ENCODE measurements at regions not wholly inside any gene's neighbourhood (a gene's known extent, or its start where the extent isn't known, plus 50 kb on each side); places are given as distances from the start of the nearest gene placed in this dataset.
A peak's percentile ranks its signal among the peaks of the same experiment; 100 is the strongest.

DNA sequence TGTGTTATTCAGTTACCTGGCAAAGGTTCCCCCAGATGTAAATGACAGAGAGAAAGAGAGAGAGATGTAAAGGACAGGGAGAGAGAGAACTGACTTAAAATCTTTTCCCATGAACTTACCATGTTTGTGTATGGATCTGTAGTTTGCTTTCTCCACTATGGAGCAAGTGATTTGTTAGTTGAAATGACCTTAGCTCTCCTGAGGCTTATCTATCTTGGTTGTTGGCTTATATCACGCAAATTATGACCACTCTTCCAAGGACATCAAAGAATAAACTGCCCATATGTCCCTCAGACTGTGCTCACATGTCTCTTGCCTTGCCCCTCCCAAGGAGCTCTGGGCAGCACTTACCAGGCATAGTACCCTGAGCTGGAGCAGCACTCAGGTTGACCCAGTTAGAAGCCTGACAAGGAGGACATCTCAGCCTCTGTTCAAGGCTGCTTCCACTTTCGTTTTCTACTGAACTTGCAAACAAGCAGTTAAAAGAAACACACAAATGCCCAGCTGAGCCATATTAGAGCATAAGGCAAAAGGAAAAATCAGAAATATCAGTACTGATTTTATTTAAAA, 95.3 kb upstream of the RCN1 start:
- H3K4me3 ChIP-seq (ENCODE audit: low read depth, low read length, poor library complexity, severe bottlenecking) = peak overlapping the region; percentile 25
- intact Hi-C loops (cut with micrococcal nuclease; ENCODE audit: unreplicated experiment) = no loop called here
- POLR2A ChIA-PET (ENCODE audit: low non-redundant PET) = interaction anchor here (0.6 kb wide), 1 partner anchor 75 kb away, joined by 5 read pairs; no protein-coding TSS in a partner anchor

DNA sequence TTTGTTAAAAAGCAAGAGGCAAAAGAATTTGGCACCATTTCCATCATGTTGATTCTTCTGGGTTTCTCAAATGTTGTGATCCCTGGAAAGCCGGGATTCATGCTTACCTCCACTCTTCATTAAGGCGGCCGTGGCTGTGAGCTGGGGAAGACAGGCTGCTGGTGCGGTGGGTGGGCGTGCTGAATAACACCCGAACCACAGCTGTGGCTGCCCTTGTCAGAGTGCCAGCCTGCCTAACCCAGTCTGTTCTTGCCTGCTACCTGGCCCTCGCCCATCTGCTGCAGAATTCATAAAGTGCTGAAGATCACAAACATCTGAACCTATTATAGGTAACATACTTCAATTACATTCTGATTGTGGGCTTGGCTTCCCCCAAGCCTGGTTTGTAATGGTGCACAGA, 95.8 kb upstream of the RCN1 start:
- H3K36me3 ChIP-seq (ENCODE audit: insufficient read depth, low read length, poor library complexity, severe bottlenecking) = no peaks in the 10 kb centered on the region
- H3K4me1 ChIP-seq (ENCODE audit: insufficient read depth, low read length, poor library complexity, severe bottlenecking) = no peaks in the 10 kb centered on the region
- intact Hi-C loops (cut with micrococcal nuclease; ENCODE audit: unreplicated experiment) = no loop called here
- peaks cover 89% of the 10 kb centered on the region for H3K27me3 ChIP-seq (replicated peaks; ENCODE audit: insufficient read depth, low read depth, low read length, poor library complexity)
- BruUV-seq (replicated peaks) = no TSS peak
- no peaks in the 10 kb centered on the region for H3K9me3 ChIP-seq (ENCODE audit: low read depth, low read length, poor library complexity, severe bottlenecking)
- H3K4me3 ChIP-seq (ENCODE audit: low read depth, low read length, poor library complexity, severe bottlenecking) = peak overlapping the region; percentile 25
- DNase-seq (ENCODE audit: low spot score) = no peak
- TF ChIP-seq, protein P1, sequence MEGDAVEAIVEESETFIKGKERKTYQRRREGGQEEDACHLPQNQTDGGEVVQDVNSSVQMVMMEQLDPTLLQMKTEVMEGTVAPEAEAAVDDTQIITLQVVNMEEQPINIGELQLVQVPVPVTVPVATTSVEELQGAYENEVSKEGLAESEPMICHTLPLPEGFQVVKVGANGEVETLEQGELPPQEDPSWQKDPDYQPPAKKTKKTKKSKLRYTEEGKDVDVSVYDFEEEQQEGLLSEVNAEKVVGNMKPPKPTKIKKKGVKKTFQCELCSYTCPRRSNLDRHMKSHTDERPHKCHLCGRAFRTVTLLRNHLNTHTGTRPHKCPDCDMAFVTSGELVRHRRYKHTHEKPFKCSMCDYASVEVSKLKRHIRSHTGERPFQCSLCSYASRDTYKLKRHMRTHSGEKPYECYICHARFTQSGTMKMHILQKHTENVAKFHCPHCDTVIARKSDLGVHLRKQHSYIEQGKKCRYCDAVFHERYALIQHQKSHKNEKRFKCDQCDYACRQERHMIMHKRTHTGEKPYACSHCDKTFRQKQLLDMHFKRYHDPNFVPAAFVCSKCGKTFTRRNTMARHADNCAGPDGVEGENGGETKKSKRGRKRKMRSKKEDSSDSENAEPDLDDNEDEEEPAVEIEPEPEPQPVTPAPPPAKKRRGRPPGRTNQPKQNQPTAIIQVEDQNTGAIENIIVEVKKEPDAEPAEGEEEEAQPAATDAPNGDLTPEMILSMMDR (conservative IDR thresholded peaks at IDR 0.05; ENCODE audit: low read depth, low read length) = no peak
- peak; percentile 33 for TF ChIP-seq EZH2 (IDR thresholded peaks at IDR 0.05; ENCODE audit: borderline replicate concordance, low read depth, low read length, poor library complexity, severe bottlenecking)
- no peak overlapping the region for H3K27ac ChIP-seq (ENCODE audit: low read depth, low read length, poor library complexity, severe bottlenecking)
- ChIA-PET CTCF (interaction anchor here (1.1 kb wide), 2 partner anchors 37 to 172 kb away, joined by 3 read pairs; no protein-coding TSS in a partner anchor), POLR2A (ENCODE audit: low non-redundant PET) (no interaction called here)

More for the DNA sequence above, 95.3 kb upstream of the RCN1 start:
- CTCF ChIA-PET = interaction anchor here (1.1 kb wide), 2 partner anchors 38 to 172 kb away, joined by 3 read pairs; no protein-coding TSS in a partner anchor
- Histone ChIP-seq H3K9me3 (ENCODE audit: low read depth, low read length, poor library complexity, severe bottlenecking) (no peaks in the 10 kb centered on the region), H3K27ac (ENCODE audit: low read depth, low read length, poor library complexity, severe bottlenecking) (no peak overlapping the region), H3K4me1 (ENCODE audit: insufficient read depth, low read length, poor library complexity, severe bottlenecking) (no peaks in the 10 kb centered on the region), H3K36me3 (ENCODE audit: insufficient read depth, low read length, poor library complexity, severe bottlenecking) (no peaks in the 10 kb centered on the region), H3K27me3 (replicated peaks; ENCODE audit: insufficient read depth, low read depth, low read length, poor library complexity) (peaks cover 89% of the 10 kb centered on the region)
- TF ChIP-seq, protein P1 (conservative IDR thresholded peaks at IDR 0.05; ENCODE audit: low read depth, low read length) = no peak
- TF ChIP-seq EZH2 (IDR thresholded peaks at IDR 0.05; ENCODE audit: borderline replicate concordance, low read depth, low read length, poor library complexity, severe bottlenecking) = no peak
- BruUV-seq (replicated peaks) = no TSS peak
- no peak for DNase-seq (ENCODE audit: low spot score)

DNA sequence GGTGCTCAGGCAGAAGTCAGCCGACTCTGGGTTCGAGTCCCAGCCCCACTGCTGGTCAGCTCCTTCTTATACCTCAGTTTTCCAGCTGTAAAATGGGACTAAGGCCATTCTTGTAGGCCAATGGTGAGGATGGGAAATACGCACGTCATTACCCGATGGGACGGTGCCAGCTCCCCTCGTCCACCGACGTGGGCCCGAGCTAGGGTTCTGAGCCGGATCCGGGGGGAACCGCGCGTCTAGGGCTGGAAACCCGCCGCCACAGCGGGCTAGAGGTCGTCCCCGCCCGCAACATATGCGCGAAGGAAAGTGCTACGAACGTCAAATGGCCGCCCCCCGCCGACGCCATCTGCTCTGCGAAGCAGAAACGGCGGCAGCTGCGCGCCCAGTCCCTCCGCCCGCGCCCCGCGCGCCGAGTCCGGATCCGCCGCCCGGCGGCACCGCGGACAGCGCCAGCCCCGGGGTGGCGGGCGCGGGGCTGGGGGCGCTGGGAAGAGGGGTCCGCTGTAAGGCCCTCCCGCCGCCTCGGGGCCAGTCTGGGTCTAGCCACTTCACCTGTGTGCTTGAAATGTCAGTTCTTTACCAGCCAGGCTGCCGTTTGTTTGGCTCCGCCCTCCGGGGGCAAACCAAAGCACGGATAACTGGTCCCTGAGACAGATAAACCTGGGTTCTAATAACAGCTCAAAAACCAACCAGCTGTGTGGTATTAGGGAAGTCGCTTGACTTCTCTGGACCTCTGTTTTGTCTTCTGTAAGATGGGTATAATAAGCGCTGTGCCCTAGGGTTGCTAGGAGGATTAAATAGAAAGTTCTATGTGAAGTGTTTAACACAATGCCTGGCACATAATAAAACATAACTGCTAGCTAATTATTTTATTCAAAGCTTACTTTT, 103.5 kb upstream of the RCN1 start:
- peak; percentile 85 for TF ChIP-seq EZH2 (IDR thresholded peaks at IDR 0.05; ENCODE audit: borderline replicate concordance, low read depth, low read length, poor library complexity, severe bottlenecking)
- TF ChIP-seq, protein P1 (conservative IDR thresholded peaks at IDR 0.05; ENCODE audit: low read depth, low read length) = no peak
- H3K4me3 ChIP-seq (ENCODE audit: low read depth, low read length, poor library complexity, severe bottlenecking) = peak overlapping the region; percentile 12
- peak; percentile 60 for DNase-seq (ENCODE audit: low spot score)
- peaks cover 92% of the 10 kb centered on the region for H3K27me3 ChIP-seq (replicated peaks; ENCODE audit: insufficient read depth, low read depth, low read length, poor library complexity)
- no peaks in the 10 kb centered on the region for H3K4me1 ChIP-seq (ENCODE audit: insufficient read depth, low read length, poor library complexity, severe bottlenecking)
- no peak overlapping the region for H3K27ac ChIP-seq (ENCODE audit: low read depth, low read length, poor library complexity, severe bottlenecking)
- BruUV-seq (replicated peaks) = no TSS peak
- H3K36me3 ChIP-seq (ENCODE audit: insufficient read depth, low read length, poor library complexity, severe bottlenecking) = no peaks in the 10 kb centered on the region
- POLR2A ChIA-PET (ENCODE audit: low non-redundant PET) = interaction anchor here (0.6 kb wide), 1 partner anchor 485 kb away, joined by 4 read pairs; no protein-coding TSS in a partner anchor
- intact Hi-C loops (cut with micrococcal nuclease; ENCODE audit: unreplicated experiment) = no loop called here
- H3K9me3 ChIP-seq (ENCODE audit: low read depth, low read length, poor library complexity, severe bottlenecking) = no peaks in the 10 kb centered on the region
- CTCF ChIA-PET = no interaction called here

Data from A673 (cell line).